AG09309 (cell line): ENCODE measurements at regions not wholly inside any gene's neighbourhood (a gene's known extent, or its start where the extent isn't known, plus 50 kb on each side); places are given as distances from the start of the nearest gene placed in this dataset.

Source experiments
- DNase-seq: peaks from one replicate; pipeline ENCODE4 v3.0.0-alpha.2; 2010; ENCODE audit warnings: low read depth
- H3K4me3 ChIP-seq: 2 replicates; pipeline ENCODE4 v1.5.1; 2011; ENCODE audit warnings: mild to moderate bottlenecking, low read depth, low read length, moderate library complexity; ENCODE audit not compliant: control insufficient read depth
- TF ChIP-seq, protein P1 (sequence below): IDR thresholded peaks from 2 replicates; pipeline ENCODE4 v1.5.1; 2011; ENCODE audit warnings: mild to moderate bottlenecking, low read depth, low read length, inconsistent platforms; ENCODE audit not compliant: insufficient read depth, control insufficient read depth; ENCODE audit errors: missing control alignments

DNA sequence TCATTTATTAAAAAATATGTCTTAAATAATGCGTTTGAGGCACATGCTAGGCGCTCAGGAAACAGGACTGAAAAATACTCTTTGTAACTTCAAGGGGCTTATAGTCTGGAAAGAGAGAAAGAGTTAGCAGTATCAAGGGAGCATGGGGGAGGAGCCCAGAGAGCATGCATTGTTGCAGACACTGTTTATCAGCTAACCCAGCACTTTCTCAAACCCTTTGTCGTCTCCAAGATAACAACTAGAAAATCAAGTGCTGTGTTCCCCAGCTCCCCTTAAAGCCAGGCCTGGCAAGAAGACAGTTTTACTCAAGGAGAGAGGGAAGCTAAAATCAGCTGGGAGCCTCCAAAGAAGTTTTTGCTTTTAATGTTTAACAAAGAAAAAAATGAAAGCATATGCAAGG is 98.4 kb downstream of the PERP start:
- H3K4me3 ChIP-seq: no peak overlapping the region
- no peak for DNase-seq
- TF ChIP-seq, protein P1, sequence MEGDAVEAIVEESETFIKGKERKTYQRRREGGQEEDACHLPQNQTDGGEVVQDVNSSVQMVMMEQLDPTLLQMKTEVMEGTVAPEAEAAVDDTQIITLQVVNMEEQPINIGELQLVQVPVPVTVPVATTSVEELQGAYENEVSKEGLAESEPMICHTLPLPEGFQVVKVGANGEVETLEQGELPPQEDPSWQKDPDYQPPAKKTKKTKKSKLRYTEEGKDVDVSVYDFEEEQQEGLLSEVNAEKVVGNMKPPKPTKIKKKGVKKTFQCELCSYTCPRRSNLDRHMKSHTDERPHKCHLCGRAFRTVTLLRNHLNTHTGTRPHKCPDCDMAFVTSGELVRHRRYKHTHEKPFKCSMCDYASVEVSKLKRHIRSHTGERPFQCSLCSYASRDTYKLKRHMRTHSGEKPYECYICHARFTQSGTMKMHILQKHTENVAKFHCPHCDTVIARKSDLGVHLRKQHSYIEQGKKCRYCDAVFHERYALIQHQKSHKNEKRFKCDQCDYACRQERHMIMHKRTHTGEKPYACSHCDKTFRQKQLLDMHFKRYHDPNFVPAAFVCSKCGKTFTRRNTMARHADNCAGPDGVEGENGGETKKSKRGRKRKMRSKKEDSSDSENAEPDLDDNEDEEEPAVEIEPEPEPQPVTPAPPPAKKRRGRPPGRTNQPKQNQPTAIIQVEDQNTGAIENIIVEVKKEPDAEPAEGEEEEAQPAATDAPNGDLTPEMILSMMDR: no peak

DNA sequence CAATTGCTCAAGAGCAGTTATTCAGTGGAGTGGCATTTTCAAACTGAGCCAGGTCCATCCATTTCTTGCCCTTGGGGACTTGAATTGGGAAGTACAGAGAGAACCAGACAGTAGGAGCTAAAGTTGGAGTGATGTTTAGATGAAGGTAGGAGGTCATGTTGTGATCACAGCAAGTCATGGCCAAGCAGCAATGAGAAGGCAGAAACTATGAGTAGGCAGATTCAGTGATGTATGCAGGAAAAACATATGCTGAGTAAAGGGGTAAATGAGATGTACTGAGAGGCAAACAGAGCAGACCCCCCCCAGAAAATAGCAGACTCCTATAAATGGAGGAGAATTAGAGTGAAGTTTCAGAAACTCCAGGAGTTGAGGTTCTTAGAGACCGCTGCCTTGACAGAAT is 95.8 kb downstream of the PERP start:
- no peak overlapping the region for H3K4me3 ChIP-seq
- no peak for DNase-seq
- TF ChIP-seq, protein P1: no peak

DNA sequence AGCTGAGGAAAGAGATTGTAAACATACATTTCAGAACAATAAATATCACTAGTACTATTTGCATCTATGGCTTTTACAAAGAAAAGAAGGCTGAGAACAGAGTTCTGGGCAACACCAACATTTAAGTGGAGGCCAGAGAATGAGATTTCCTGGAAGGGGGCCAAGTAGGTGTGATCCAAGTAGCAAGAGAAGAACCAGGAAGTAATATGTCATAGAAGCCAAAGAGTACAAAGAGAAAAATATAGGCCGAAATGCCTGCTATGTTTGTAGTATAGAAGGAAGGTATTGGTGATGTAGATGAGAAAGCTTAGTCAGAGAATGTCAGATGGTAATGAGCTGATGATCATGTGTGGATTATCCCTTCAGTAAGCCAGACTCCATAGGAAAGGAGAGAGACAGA is 94.5 kb downstream of the PERP start:
- no peak for DNase-seq
- TF ChIP-seq, protein P1: no peak
- H3K4me3 ChIP-seq: no peak overlapping the region

DNA sequence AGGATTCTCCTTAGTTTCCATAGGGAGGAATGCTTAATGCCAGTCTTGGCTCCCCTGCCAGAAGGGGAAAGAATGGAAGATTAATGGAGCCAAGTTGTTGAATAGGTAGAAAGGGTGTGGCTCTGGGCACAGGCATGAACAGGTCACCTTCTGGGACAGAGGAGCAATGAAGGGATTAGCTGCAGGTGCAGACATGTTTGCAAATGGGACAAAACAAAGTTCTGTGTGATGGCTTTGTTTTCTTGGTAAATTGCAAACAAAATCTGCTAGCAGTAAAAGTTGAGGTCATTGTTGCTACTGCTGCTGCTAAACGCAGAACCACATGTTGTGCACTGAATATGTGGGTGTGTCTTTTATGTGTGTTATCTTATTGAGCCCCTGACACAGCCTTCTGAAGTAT is 93.3 kb downstream of the PERP start:
- no peak for DNase-seq
- H3K4me3 ChIP-seq: no peak overlapping the region
- TF ChIP-seq, protein P1: no peak

DNA sequence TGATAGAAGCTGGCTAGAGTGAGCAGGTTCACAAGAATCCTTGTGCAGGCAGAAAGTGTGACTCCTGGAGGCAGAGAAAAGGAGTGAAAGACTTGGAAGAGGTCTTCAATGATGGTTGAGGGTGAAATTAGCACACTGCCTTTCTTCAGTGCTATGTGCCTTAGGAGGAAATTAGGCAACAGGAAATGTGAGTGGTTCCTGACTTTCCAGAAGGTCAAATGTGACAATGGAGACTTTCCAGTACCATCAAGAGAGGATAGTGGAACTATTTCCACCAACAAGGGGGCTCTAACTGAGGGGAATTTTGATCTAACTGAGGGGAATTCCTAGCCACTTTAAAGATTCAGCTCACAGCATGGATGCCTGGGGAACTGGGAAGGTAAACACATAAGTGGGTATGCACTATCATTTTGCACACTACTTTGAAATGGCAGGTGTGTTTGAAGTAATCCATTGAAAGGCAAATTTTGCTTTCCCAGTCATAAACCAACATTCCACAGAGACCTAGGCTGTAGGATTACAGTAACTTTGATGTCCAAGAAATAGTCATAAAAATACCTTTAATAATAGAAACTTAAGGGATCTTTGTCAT is 90.0 kb downstream of the PERP start:
- no peak overlapping the region for H3K4me3 ChIP-seq
- TF ChIP-seq, protein P1: no peak
- no peak for DNase-seq

DNA sequence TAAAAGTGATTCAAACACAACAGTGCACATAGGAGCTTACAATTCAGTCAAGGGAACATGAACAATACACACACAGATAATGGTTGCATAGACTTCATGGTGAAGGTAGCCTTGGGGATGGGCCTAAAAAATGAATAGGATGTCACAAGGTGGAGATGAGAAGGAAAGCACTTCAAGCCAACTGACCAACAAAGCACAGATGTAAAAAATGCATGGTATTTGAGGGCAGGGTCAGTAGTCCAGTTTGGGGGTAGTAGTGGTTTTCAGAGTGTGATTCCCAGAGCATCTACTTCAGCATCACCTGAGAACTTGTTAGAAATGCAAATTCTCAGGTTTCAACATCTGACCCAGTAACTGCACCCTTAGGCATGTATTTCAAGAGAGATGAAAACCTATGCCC is 88.9 kb downstream of the PERP start:
- no peak overlapping the region for H3K4me3 ChIP-seq
- TF ChIP-seq, protein P1: no peak
- DNase-seq: no peak

DNA sequence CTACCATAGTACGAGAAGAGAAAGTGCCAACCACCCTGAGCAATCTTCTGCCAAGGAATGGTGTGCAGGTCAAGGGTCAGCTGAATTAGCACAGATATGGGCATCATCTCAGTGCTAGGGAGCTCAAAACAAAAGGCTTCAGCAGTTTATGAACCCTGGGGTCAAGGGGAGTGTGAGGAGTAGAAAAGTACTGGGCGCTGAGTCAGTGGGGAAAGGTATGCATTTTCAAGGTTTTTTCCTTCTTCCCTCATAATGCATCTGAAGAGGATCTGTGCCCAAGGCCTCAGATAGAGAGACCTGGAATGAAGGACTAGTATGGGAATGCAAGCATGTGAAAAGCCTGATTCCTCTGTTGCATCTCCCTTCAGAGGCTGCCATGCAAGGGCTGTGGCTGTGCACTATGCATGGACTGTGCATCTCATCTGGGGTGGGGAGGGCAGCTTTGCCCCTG is 81.7 kb downstream of the PERP start:
- no peak overlapping the region for H3K4me3 ChIP-seq
- DNase-seq: no peak
- TF ChIP-seq, protein P1: no peak
